Thyroid gland (tissue), 4 donors: ENCODE measurements at regions not wholly inside any gene's neighbourhood (a gene's known extent, or its start where the extent isn't known, plus 50 kb on each side); places are given as distances from the start of the nearest gene placed in this dataset.

Source experiments
- DNase-seq, 2 donors: peaks; one replicate each; pipeline ENCODE4 v3.0.0-alpha.2; 2019
- H3K27ac ChIP-seq, 3 donors: fragments of 200-600 bp; sonication (generic); 1 replicate in 2 of 3; 2 replicates in 1 of 3; pipeline ENCODE4 v1.5.1; 2016 to 2019; ENCODE audit warnings: mild to moderate bottlenecking in 1 of 3, moderate library complexity in 1 of 3
- H3K27me3 ChIP-seq: fragments of 200-600 bp; sonication (generic); one replicate; pipeline ENCODE4 v1.5.1; 2019
- H3K36me3 ChIP-seq, 2 donors: fragments of 200-600 bp; sonication (generic); one replicate each; pipeline ENCODE4 v1.5.1; 2016 to 2019
- H3K4me1 ChIP-seq, 2 donors: fragments of 200-600 bp; sonication (generic); one replicate each; pipeline ENCODE4 v1.5.1; 2017 to 2019
- H3K4me3 ChIP-seq, 3 donors: fragments of 200-600 bp; sonication (generic); replicated peaks in 1 of 3; 1 replicate in 2 of 3; 2 replicates in 1 of 3; pipeline ENCODE4 v1.5.1; 2016; ENCODE audit warnings: mild to moderate bottlenecking in 1 of 3
- H3K9me3 ChIP-seq: fragments of 200-600 bp; sonication (generic); one replicate; pipeline ENCODE4 v1.5.1; 2017
- POLR2A ChIP-seq, 2 donors: fragments of 450-650 bp; IDR thresholded peaks; one replicate each; pipeline ENCODE4 v1.6.1; 2017; ENCODE audit warnings: antibody characterized with exemption in 2 of 2, mild to moderate bottlenecking in 2 of 2, moderate library complexity in 1 of 2
- WGBS, 2 donors: methylation state at CpG; one replicate each; pipeline ENCODE4 v1.1.5; 2017; 5-methylcytosine and 5-hydroxymethylcytosine counted together
- intact Hi-C: fragments of 100-400 bp; cut with DNase I; formaldehyde crosslinking; loops from one replicate; pipeline ENCODE4 v1.15.1; 2023
- TF ChIP-seq, protein P1 (sequence below), 6 experiments: fragments of 200-600 bp in 3 of 6; fragments of 450-650 bp in 3 of 6; sonication (generic) in 3 of 6; IDR thresholded peaks; one replicate each; pipeline ENCODE4 v1.5.1; 2016 to 2019; ENCODE audit warnings: antibody characterized with exemption in 6 of 6, mild to moderate bottlenecking in 2 of 6, inconsistent platforms in 1 of 6, moderate library complexity in 1 of 6

DNA sequence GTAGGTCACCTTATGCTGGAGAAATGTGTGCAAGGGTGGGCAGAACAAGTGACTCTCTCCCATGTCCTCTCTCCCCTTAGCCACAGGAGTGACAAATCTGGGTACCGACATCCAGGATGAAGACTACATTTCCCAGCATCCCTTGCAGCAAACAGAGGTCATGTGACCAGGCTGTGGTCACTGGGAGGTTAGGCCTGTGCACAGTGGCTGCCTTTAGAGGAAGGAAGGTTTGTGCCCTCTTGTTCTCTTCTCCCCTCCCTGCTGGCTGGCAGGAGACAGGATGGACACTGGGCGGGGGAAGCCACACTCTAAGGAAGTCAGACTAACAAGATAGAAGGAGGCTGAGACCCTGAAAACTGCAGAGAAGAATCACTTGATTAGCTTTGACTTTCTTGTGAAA is 360.2 kb downstream of the PREX1 start:
- 97 to 100% methylated on average over 2 of the region's 2 CpGs for WGBS, 2 donors
- Histone ChIP-seq H3K4me3 (no peak overlapping the region), H3K36me3 (no peaks in the 10 kb centered on the region), H3K9me3 (no peaks in the 10 kb centered on the region), H3K4me1 (no peaks in the 10 kb centered on the region), H3K27ac (no peak overlapping the region), H3K27me3 (no peaks in the 10 kb centered on the region)
- intact Hi-C loops: no loop called here
- TF ChIP-seq, protein P1, sequence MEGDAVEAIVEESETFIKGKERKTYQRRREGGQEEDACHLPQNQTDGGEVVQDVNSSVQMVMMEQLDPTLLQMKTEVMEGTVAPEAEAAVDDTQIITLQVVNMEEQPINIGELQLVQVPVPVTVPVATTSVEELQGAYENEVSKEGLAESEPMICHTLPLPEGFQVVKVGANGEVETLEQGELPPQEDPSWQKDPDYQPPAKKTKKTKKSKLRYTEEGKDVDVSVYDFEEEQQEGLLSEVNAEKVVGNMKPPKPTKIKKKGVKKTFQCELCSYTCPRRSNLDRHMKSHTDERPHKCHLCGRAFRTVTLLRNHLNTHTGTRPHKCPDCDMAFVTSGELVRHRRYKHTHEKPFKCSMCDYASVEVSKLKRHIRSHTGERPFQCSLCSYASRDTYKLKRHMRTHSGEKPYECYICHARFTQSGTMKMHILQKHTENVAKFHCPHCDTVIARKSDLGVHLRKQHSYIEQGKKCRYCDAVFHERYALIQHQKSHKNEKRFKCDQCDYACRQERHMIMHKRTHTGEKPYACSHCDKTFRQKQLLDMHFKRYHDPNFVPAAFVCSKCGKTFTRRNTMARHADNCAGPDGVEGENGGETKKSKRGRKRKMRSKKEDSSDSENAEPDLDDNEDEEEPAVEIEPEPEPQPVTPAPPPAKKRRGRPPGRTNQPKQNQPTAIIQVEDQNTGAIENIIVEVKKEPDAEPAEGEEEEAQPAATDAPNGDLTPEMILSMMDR (IDR thresholded peaks at IDR 0.05): no peak
- no peak for TF ChIP-seq POLR2A (IDR thresholded peaks at IDR 0.05)
- DNase-seq: no peak

DNA sequence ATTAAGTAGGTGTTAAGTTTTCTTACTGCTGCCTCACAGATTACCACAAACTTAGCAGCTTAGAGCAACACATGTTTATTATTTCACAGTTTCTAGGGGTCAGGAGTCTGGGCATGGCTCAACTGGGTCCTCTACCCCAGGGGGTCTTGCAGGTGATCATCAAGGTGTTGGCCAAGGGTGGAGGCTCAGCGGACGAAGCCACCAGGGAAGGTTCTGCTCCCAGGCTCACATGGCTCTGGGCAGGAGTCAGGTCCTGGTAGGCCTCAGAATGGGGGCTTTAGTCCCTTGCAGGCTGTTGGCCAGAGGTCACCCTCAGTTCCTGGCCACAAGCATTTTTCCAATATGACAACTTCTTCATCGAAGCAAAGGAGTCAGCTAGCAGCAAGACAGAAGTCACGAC is 362.5 kb downstream of the PREX1 start:
- Histone ChIP-seq H3K27ac (no peak overlapping the region), H3K4me1 (no peaks in the 10 kb centered on the region), H3K36me3 (no peaks in the 10 kb centered on the region), H3K4me3 (no peak overlapping the region), H3K27me3 (no peaks in the 10 kb centered on the region), H3K9me3 (no peaks in the 10 kb centered on the region)
- 93 to 95% methylated on average over 4 of the region's 4 CpGs for WGBS, 2 donors
- TF ChIP-seq, protein P1 (IDR thresholded peaks at IDR 0.05): no peak
- TF ChIP-seq POLR2A (IDR thresholded peaks at IDR 0.05): no peak
- intact Hi-C loops: no loop called here
- no peak for DNase-seq

DNA sequence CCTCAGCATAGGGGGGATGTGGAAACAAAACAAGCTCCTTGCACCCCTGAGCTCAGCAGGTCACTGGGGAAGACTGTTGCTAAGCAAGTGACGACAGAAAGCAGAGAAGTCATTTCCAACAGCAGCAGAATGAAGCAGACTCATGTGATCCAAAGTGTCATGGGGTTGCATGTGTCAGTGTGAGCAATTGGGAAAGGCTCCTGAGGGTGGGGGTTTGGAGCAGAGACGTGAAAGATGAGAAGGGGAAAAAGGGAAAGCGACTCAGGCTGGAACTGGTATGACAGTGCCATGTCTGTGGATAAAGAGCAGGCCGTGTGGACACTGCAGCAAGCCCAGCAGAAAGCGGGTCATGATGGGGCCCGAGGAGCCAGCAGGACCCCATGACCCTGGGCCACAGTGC is 363.9 kb downstream of the PREX1 start:
- Histone ChIP-seq H3K4me1 (no peaks in the 10 kb centered on the region), H3K9me3 (no peaks in the 10 kb centered on the region), H3K4me3 (no peak overlapping the region), H3K27ac (no peak overlapping the region), H3K36me3 (no peaks in the 10 kb centered on the region), H3K27me3 (no peaks in the 10 kb centered on the region)
- WGBS, 2 donors: 70 to 76% methylated on average over 6 of the region's 6 CpGs
- no peak for DNase-seq
- intact Hi-C loops: no loop called here
- TF ChIP-seq, protein P1 (IDR thresholded peaks at IDR 0.05): no peak
- TF ChIP-seq POLR2A (IDR thresholded peaks at IDR 0.05): no peak

DNA sequence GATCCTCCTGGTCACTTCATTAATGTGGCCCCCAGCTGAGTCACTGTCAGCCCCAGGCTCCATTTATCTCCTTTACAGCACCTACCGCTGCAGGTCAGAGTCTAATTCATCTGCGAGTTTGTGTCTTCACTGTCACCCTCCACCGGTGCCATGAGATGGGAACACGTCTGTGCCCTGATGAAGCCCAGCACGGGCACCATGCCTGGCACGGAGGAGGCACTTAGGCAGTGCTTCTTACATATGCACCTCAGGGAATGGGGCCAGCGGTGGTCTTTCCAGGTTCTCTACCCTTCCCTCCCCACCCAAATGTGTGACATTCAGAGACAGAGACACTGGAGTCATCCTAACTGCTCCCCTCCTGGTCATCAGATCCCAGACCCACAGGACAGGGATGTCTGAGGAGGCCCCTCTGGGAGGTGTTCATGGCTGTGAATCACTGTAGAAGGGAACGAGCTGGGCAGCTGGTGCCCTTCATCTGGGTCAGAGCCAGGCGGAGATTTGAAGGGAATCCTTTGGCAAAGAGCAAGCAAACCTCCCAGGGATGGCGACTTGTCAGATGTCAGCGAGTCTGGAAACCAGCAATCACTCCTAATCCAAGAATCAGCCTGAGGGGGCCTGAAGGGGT is 364.6 kb downstream of the PREX1 start:
- intact Hi-C loops: no loop called here
- Histone ChIP-seq H3K36me3 (no peaks in the 10 kb centered on the region), H3K27me3 (no peaks in the 10 kb centered on the region), H3K4me1 (no peaks in the 10 kb centered on the region), H3K27ac (no peak overlapping the region), H3K4me3 (no peak overlapping the region), H3K9me3 (no peaks in the 10 kb centered on the region)
- no peak for TF ChIP-seq POLR2A (IDR thresholded peaks at IDR 0.05)
- TF ChIP-seq, protein P1 (IDR thresholded peaks at IDR 0.05): no peak
- 83 to 86% methylated on average over 11 of the region's 11 CpGs for WGBS, 2 donors
- no peak for DNase-seq

DNA sequence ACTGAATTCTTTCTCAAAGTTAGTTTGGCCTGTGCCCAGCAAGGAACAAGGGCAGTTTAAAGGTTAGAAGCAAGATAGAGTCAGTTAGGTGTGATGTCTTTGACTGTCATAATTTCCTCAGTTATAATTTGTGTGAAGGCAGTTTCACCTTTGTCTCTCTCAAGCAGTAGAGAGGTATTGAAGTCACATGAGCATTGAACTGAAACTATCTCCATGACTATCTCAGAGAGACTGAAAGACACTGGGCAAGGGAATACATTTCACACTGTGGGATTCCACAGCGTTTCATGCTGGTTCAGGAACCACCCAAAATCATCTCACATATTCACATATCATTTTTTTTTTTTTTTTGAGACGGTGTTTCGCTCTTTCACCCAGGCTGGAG is 366.1 kb downstream of the PREX1 start:
- DNase-seq: no peak
- Histone ChIP-seq H3K4me3 (no peak overlapping the region), H3K27me3 (no peaks in the 10 kb centered on the region), H3K36me3 (no peaks in the 10 kb centered on the region), H3K4me1 (no peaks in the 10 kb centered on the region), H3K9me3 (no peaks in the 10 kb centered on the region), H3K27ac (no peak overlapping the region)
- TF ChIP-seq POLR2A (IDR thresholded peaks at IDR 0.05): no peak
- TF ChIP-seq, protein P1 (IDR thresholded peaks at IDR 0.05): no peak
- WGBS, 2 donors: 88 to 91% methylated on average over 3 of the region's 3 CpGs
- intact Hi-C loops: no loop called here
